Activated CD4-positive, alpha-beta T cell treated with anti-CD3 and anti-CD28 coated beads, Interleukin-10, Interleukin-2, amounts not matched to agents 100 ng/mL and 50 ng/mL, durations not matched to agents 16 hours and 8 hours (primary cell): ENCODE measurements at regions not wholly inside any gene's neighbourhood (a gene's known extent, or its start where the extent isn't known, plus 50 kb on each side); places are given as distances from the start of the nearest gene placed in this dataset.

Source experiments
- DNase-seq: peaks from one replicate; pipeline ENCODE4 v3.0.0-alpha.2; 2020

GRCh38 chr2:38446906-38447561, 70.0 kb upstream of the ATL2 start:
- DNase-seq, result no peak

GRCh38 chr2:38446418-38446817, 69.3 kb upstream of the ATL2 start:
- DNase-seq, result no peak

GRCh38 chr2:38444247-38444646, 67.2 kb upstream of the ATL2 start:
- DNase-seq, result no peak

GRCh38 chr2:38442643-38443541, 65.8 kb upstream of the ATL2 start:
- no peak for DNase-seq

GRCh38 chr2:38441346-38441745, 64.3 kb upstream of the ATL2 start:
- DNase-seq, result no peak

- no peak for DNase-seq
These were observed 63.6 kb upstream of the ATL2 start for GRCh38 chr2:38440655-38441054.

GRCh38 chr2:38439863-38440262, 62.8 kb upstream of the ATL2 start:
- DNase-seq, result no peak

GRCh38 chr2:38438883-38439612, 62.0 kb upstream of the ATL2 start:
- peak; percentile 40 for DNase-seq

GRCh38 chr2:38438133-38438882, 61.2 kb upstream of the ATL2 start:
- no peak for DNase-seq

- no peak for DNase-seq
These were observed 59.2 kb upstream of the ATL2 start for GRCh38 chr2:38436227-38436664.

GRCh38 chr2:38435775-38436174, 58.7 kb upstream of the ATL2 start:
- no peak for DNase-seq

GRCh38 chr2:38434595-38434994, 57.5 kb upstream of the ATL2 start:
- no peak for DNase-seq

GRCh38 chr2:38433607-38433975, 56.5 kb upstream of the ATL2 start:
- no peak for DNase-seq

GRCh38 chr2:38432820-38433606, 55.9 kb upstream of the ATL2 start:
- no peak for DNase-seq

GRCh38 chr2:38430597-38431207, 53.6 kb upstream of the ATL2 start:
- no peak for DNase-seq

GRCh38 chr2:38430196-38430595, 53.1 kb upstream of the ATL2 start:
- DNase-seq, result no peak

- no peak for DNase-seq
These were observed 50.9 kb upstream of the ATL2 start for GRCh38 chr2:38427936-38428335.

- no peak for DNase-seq
These were observed 50.0 kb upstream of the ATL2 start for GRCh38 chr2:38427054-38427453.
